HUES48 (cell line): ENCODE measurements at regions not wholly inside any gene's neighbourhood (a gene's known extent, or its start where the extent isn't known, plus 50 kb on each side); places are given as distances from the start of the nearest gene placed in this dataset.

Experiments
- H3K27ac ChIP-seq: one replicate; pipeline ENCODE4 v1.7.0; 2013; ENCODE audit warnings: low read depth, low read length, inconsistent platforms
- H3K27me3 ChIP-seq: 2 replicates; pipeline ENCODE4 v1.6.1; 2013; ENCODE audit warnings: mild to moderate bottlenecking, low read length; ENCODE audit not compliant: control insufficient read depth, insufficient read depth
- H3K36me3 ChIP-seq: 2 replicates; pipeline ENCODE4 v1.6.1; 2013; ENCODE audit warnings: low read length; ENCODE audit not compliant: control insufficient read depth, insufficient read depth
- H3K4me1 ChIP-seq: 2 replicates; pipeline ENCODE4 v1.6.1; 2013; ENCODE audit warnings: mild to moderate bottlenecking, low read length; ENCODE audit not compliant: control insufficient read depth, insufficient read depth
- H3K4me3 ChIP-seq: 2 replicates; pipeline ENCODE4 v1.5.1; 2013; ENCODE audit warnings: mild to moderate bottlenecking, low read depth, low read length
- H3K9ac ChIP-seq: 2 replicates; pipeline ENCODE4 v1.6.1; 2013; ENCODE audit warnings: mild to moderate bottlenecking, low read depth, low read length, moderate library complexity
- H3K9me3 ChIP-seq: 2 replicates; pipeline ENCODE4 v1.6.1; 2013; ENCODE audit warnings: low read length; ENCODE audit not compliant: control insufficient read depth, insufficient read depth

- no peaks in the 10 kb centered on the region for H3K27me3 ChIP-seq
- H3K4me3 ChIP-seq = no peak overlapping the region
Observed at GRCh38 chr3:20608054-20608738, 422.2 kb upstream of the SGO1 start.

GRCh38 chr3:20604659-20605058 lies 418.7 kb upstream of the SGO1 start:
- no peak overlapping the region for H3K4me3 ChIP-seq
- no peak overlapping the region for H3K27ac ChIP-seq
- H3K36me3 ChIP-seq = no peaks in the 10 kb centered on the region
- no peak overlapping the region for H3K9ac ChIP-seq
- H3K27me3 ChIP-seq = no peaks in the 10 kb centered on the region
- H3K4me1 ChIP-seq = no peaks in the 10 kb centered on the region
- peaks cover 4% of the 10 kb centered on the region; the same call in 1 of the 2 replicates for H3K9me3 ChIP-seq

More at GRCh38 chr3:20608054-20608738, 422.2 kb upstream of the SGO1 start:
- Histone ChIP-seq H3K9me3 (peaks cover 16% of the 10 kb centered on the region), H3K36me3 (no peaks in the 10 kb centered on the region), H3K4me1 (no peaks in the 10 kb centered on the region), H3K9ac (no peak overlapping the region), H3K27ac (no peak overlapping the region)

DNA sequence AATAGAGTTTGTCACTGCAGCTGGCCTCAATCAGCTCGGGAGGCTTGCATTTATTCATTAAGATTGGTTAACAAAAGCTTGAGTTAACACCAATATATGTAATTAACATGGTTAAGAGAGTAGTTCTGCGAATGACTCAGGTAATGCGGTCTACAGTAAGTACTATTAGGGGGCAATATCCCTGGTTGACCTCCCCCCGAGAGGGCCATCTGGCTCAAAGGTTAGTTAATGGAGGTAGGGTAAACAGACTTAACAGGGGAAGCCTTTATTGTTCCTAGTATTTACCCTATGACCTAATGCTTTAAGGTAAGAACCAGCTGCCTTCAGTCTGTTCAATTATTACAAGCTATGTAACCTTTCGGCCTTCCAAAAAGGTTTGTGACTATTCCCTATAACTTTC lies 403.3 kb upstream of the SGO1 start:
- H3K36me3 ChIP-seq = no peaks in the 10 kb centered on the region
- H3K9me3 ChIP-seq = no peaks in the 10 kb centered on the region
- no peak overlapping the region for H3K4me3 ChIP-seq
- no peaks in the 10 kb centered on the region; the same call in 1 of the 2 replicates for H3K4me1 ChIP-seq
- H3K27ac ChIP-seq = peak overlapping the region; percentile 6
- H3K27me3 ChIP-seq = no peaks in the 10 kb centered on the region
- no peak overlapping the region for H3K9ac ChIP-seq

GRCh38 chr3:20588781-20589180 lies 402.8 kb upstream of the SGO1 start:
- Histone ChIP-seq H3K27ac (no peak overlapping the region), H3K9me3 (no peaks in the 10 kb centered on the region), H3K36me3 (no peaks in the 10 kb centered on the region), H3K9ac (no peak overlapping the region), H3K27me3 (no peaks in the 10 kb centered on the region), H3K4me1 (no peaks in the 10 kb centered on the region; the same call in 1 of the 2 replicates), H3K4me3 (no peak overlapping the region)

DNA sequence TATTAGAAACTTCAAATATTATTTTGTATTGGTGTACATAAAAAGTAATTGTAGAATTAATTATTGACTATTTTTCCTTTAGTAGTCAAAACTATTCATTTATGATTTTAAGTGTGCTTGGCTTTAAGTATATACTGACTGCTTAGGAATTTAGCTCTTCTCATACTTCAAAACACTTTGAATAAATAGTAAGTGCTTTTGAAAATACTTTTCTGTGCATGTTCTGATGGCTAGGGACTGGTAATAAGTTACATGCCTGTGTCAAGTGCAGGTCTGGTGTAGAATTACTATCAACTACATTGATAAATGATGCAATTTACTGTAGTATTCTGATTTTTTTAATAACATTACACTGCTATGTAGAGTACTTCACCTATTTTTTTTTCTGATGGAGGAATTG lies 397.6 kb upstream of the SGO1 start:
- H3K4me1 ChIP-seq = peaks cover 2% of the 10 kb centered on the region; the same call in 1 of the 2 replicates
- no peak overlapping the region for H3K27ac ChIP-seq
- H3K9me3 ChIP-seq = no peaks in the 10 kb centered on the region
- no peaks in the 10 kb centered on the region for H3K27me3 ChIP-seq
- H3K36me3 ChIP-seq = no peaks in the 10 kb centered on the region
- H3K9ac ChIP-seq = no peak overlapping the region
- no peak overlapping the region for H3K4me3 ChIP-seq

DNA sequence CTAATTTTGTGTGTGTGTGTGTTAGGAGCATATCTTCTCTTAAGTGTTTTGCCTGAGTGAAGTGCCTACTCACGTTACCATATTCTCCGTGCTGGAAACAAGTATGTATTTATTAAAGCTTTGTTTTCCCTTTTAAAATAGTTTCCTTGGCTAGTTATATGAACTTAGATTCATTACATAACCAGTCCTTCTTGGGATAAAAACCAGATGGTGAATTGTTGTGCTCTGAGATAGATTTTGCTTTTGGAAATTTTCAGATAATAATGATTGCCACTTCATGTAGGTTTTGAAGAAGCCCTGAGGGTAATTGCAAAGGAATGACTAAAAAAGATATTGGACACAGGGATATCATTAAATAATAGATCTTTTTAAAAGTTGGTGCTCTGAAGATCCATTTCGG lies 390.2 kb upstream of the SGO1 start:
- H3K36me3 ChIP-seq = no peaks in the 10 kb centered on the region
- no peak overlapping the region for H3K9ac ChIP-seq
- H3K27ac ChIP-seq = no peak overlapping the region
- no peaks in the 10 kb centered on the region for H3K9me3 ChIP-seq
- H3K27me3 ChIP-seq = no peaks in the 10 kb centered on the region
- H3K4me3 ChIP-seq = no peak overlapping the region
- no peaks in the 10 kb centered on the region for H3K4me1 ChIP-seq

DNA sequence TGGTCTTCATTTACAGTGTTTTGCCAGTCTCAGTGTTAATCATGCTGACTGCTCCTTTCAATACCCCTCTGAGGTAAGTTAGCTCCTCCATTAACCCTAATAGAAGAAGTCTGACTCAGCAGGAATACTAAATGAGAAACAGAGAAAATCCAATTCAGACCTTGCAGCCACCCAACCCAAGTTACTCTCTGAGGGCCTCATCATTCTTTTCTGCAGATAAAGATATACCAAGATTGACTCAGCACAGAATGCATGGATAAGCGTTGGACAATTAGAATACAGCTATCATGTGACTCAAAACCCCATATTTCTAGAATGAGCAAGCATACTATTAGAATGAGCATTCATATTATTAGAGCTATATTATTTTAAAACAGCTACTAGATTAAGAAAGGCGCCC lies 389.1 kb upstream of the SGO1 start:
- Histone ChIP-seq H3K4me3 (no peak overlapping the region), H3K27me3 (no peaks in the 10 kb centered on the region), H3K27ac (no peak overlapping the region), H3K36me3 (no peaks in the 10 kb centered on the region), H3K4me1 (no peaks in the 10 kb centered on the region), H3K9me3 (no peaks in the 10 kb centered on the region), H3K9ac (no peak overlapping the region)

- Histone ChIP-seq H3K36me3 (no peaks in the 10 kb centered on the region), H3K9ac (no peak overlapping the region), H3K27me3 (no peaks in the 10 kb centered on the region), H3K27ac (no peak overlapping the region), H3K4me1 (no peaks in the 10 kb centered on the region), H3K9me3 (no peaks in the 10 kb centered on the region), H3K4me3 (no peak overlapping the region)
Observed at GRCh38 chr3:20574746-20575145, 388.7 kb upstream of the SGO1 start.

DNA sequence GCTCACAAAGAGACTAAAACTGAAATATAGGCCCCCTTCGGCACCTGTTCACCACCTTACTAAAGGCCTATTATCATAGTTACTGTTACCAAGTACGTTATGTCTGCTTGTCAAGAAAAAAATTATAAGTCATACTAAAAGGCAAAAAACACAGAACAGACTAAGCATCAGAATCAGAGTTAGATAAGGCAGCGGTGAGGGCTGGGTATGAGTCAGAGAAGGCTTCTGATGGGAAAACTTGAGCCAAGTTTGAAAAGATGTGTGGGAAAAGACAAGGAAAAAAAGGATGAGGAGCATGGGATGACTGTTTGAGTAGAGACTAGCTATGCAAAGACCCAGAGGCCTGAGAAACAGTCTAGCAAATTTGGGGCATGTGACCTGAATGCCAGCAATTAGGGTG lies 387.2 kb upstream of the SGO1 start:
- Histone ChIP-seq H3K27me3 (no peaks in the 10 kb centered on the region), H3K4me1 (no peaks in the 10 kb centered on the region), H3K36me3 (no peaks in the 10 kb centered on the region), H3K4me3 (no peak overlapping the region), H3K9ac (no peak overlapping the region), H3K9me3 (no peaks in the 10 kb centered on the region), H3K27ac (no peak overlapping the region)

DNA sequence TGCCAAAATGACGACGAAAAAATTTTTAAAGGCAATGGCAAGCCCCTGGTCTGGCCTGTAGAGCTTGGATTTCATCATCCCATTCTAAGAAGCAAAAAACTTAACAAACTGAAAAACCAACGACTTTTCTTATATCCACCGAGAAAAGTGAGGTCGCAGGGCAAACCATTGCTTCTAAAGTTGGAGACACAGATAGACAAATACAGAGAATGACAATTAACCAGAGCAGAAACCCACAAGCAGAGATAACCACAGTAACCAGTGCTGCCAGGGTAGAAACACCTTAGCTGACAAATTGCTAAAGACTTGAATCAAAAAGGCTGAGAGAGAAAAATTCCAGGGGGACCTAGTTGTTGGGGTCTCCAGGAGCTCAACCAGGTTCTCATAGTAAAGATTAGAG lies 386.5 kb upstream of the SGO1 start:
- Histone ChIP-seq H3K4me3 (no peak overlapping the region), H3K27ac (no peak overlapping the region), H3K4me1 (no peaks in the 10 kb centered on the region), H3K9ac (no peak overlapping the region), H3K9me3 (no peaks in the 10 kb centered on the region), H3K36me3 (no peaks in the 10 kb centered on the region), H3K27me3 (no peaks in the 10 kb centered on the region)

DNA sequence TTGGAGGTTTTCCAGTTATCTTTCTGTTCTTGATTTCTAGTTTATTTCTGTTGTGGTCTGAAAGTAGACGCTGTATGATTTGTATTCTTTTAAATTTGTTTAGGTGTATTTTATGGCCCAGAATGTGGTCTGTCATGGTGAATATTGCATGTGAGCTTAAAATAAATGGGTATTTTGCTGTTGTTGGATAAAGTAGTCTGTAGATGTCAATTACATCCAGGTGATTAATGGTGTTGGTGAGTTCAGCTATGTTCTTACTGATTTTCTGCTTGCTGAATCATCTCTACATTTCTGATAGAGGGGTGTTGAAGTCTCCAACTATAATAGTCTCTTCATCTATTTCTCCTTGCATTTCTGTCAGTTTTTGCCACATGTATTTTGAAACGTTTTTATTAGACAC lies 383.3 kb upstream of the SGO1 start:
- Histone ChIP-seq H3K27me3 (no peaks in the 10 kb centered on the region), H3K9ac (no peak overlapping the region), H3K36me3 (no peaks in the 10 kb centered on the region), H3K9me3 (no peaks in the 10 kb centered on the region), H3K4me1 (no peaks in the 10 kb centered on the region), H3K4me3 (no peak overlapping the region), H3K27ac (no peak overlapping the region)
